Lower leg skin (tissue), 4 donors: ENCODE measurements at regions not wholly inside any gene's neighbourhood (a gene's known extent, or its start where the extent isn't known, plus 50 kb on each side); places are given as distances from the start of the nearest gene placed in this dataset.

Experiments
- DNase-seq, 2 donors: peaks; one replicate each; pipeline ENCODE4 v3.0.0-alpha.2; 2019; ENCODE audit warnings: low spot score in 2 of 2
- H3K4me3 ChIP-seq: fragments of 200-600 bp; sonication (generic); 2 replicates; pipeline ENCODE4 v1.5.1; 2017; ENCODE audit warnings: mild to moderate bottlenecking, low read depth; ENCODE audit not compliant: poor library complexity, severe bottlenecking
- POLR2A ChIP-seq, 2 donors: fragments of 450-650 bp; IDR thresholded peaks; one replicate each; pipeline ENCODE4 v1.6.1; 2016 to 2017; ENCODE audit warnings: antibody characterized with exemption in 2 of 2, mild to moderate bottlenecking in 1 of 2, moderate library complexity in 1 of 2
- WGBS, 2 donors: methylation state at CpG; one replicate each; pipeline ENCODE4 v1.1.5; 2018; 5-methylcytosine and 5-hydroxymethylcytosine counted together
- intact Hi-C: fragments of 100-400 bp; cut with DNase I; formaldehyde crosslinking; loops from one replicate; pipeline ENCODE4 v1.15.0; 2023; ENCODE audit warnings: low total_unique reads
- TF ChIP-seq, protein P1 (sequence below), 3 donors: fragments of 450-650 bp; IDR thresholded peaks; one replicate each; pipeline ENCODE4 v1.5.1; 2016; ENCODE audit warnings: antibody characterized with exemption in 3 of 3, mild to moderate bottlenecking in 3 of 3, moderate library complexity in 2 of 3

DNA sequence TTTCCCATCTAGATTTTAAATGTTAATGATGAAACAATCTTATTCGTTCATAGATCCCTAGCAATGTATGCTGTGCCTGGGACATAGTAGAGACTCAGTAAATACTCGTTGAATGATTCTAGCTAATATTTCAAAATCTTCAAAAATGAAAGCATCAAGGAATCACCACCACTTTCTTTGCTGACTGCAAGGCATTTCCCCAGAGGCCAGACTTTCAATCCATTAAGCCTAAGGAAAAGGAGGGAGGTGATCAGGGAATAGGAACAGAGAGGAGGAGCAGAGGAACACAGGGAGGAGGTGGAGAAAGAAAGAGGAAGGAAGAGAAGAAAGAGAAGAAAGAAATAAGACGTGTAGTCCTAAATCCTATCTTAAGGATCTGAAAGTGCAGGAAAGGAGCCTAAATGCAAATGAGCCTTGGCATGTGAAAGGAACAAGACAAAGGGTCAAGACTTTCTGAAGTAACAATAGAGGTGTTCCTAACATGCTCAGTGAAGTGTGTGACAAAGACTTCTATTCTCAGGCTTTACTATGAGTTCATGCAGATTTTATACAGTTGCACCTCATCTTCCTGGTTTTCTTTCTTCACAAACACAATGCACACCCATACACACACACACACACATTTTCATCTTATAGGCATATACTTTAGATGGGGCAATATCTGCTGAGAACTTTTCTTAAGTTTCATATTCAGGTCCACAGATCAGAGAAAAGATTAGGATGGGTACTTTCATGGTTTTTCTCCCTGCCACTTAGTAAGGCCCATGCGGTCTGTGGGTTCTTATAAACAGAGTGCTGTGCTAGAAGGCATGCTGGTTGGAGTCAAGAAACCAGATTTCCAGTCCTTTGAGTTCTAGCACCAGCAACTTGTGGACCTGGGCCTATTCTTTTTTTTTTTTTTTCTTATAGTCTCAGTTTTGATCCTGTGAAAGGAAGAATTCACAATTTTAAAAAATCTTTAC lies 512.2 kb upstream of the TNC start:
- no peak overlapping the region for H3K4me3 ChIP-seq
- intact Hi-C loops = no loop called here
- 76 to 78% methylated on average over 4 of the region's 4 CpGs for WGBS, 2 donors
- no peak for TF ChIP-seq POLR2A (IDR thresholded peaks at IDR 0.05)
- TF ChIP-seq, protein P1, sequence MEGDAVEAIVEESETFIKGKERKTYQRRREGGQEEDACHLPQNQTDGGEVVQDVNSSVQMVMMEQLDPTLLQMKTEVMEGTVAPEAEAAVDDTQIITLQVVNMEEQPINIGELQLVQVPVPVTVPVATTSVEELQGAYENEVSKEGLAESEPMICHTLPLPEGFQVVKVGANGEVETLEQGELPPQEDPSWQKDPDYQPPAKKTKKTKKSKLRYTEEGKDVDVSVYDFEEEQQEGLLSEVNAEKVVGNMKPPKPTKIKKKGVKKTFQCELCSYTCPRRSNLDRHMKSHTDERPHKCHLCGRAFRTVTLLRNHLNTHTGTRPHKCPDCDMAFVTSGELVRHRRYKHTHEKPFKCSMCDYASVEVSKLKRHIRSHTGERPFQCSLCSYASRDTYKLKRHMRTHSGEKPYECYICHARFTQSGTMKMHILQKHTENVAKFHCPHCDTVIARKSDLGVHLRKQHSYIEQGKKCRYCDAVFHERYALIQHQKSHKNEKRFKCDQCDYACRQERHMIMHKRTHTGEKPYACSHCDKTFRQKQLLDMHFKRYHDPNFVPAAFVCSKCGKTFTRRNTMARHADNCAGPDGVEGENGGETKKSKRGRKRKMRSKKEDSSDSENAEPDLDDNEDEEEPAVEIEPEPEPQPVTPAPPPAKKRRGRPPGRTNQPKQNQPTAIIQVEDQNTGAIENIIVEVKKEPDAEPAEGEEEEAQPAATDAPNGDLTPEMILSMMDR (IDR thresholded peaks at IDR 0.05) = no peak
- DNase-seq = no peak

DNA sequence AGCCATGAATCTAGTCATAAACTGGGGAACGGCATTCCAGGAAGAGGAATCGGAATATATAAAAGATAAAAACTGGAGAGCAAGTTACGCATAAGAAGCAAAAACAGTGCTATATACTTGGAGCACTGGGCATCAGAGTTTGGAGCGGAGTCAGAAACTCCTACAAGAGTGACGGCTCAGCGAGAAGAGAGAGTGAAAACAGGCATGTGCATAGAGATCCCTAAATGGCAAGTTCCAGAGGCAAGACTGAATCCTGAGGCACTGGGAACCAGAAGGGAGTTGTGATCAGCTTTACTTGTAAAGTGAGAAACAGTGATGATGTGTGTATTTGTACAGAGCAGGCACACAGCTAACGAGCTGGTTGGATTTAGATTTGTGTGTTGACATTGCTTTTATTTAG lies 514.4 kb upstream of the TNC start:
- TF ChIP-seq, protein P1 (IDR thresholded peaks at IDR 0.05) = no peak
- TF ChIP-seq POLR2A (IDR thresholded peaks at IDR 0.05) = no peak
- 85 to 89% methylated on average over 7 of the region's 7 CpGs for WGBS, 2 donors
- intact Hi-C loops = no loop called here
- H3K4me3 ChIP-seq = no peak overlapping the region
- DNase-seq = no peak

DNA sequence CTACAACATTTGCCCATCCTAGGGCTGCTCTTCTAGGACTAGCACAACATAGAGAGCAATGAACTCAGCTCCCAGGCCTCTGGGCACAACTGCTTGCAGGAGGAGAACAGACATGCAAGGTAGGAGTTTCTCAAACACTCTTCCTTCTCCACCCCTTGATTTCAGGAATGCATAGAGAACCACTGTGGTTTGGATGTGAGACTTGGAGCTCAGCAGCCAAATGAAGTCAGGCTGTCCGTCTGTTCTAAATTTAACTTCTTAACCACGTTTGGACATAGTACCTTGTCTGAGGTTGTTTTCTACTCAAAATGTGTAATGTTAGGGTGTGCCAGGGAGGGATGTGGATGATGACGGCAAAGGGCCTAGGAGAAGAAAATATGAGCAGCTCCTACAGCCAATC lies 515.1 kb upstream of the TNC start:
- TF ChIP-seq, protein P1 (IDR thresholded peaks at IDR 0.05) = no peak
- TF ChIP-seq POLR2A (IDR thresholded peaks at IDR 0.05) = no peak
- intact Hi-C loops = no loop called here
- no peak for DNase-seq
- no peak overlapping the region for H3K4me3 ChIP-seq
- WGBS, 2 donors = 49 to 56% methylated on average over 3 of the region's 3 CpGs

DNA sequence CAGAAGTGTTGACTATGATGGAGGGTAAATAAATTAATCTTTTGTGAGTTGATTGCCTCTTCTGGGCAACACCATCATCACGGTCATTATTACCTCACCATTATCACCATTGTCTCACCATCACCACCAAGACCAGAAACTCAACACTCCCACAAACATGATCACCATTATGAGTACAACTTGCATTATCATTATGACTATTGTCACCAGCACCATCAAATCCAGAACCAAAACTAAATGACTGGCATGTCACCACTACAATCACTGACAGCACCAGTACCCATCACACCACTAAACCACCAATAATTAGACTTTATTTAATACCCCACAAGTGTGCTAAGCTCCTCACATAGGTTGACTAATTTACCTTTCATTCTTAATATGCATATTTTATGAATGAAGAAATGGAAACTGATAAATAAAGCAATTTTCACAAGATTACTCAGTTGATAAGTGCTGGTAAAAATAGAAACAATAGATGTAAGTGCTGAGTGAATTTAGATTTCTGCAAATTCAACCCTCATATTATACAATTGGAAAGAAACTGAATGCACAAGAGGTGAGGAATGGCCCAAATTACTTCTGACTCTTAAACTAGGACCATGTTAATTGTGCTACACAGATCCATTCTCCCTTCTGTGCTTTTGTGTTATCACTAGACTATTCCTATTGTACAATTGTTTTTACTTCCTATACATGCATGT lies 517.8 kb upstream of the PAPPA start:
- no peak overlapping the region for H3K4me3 ChIP-seq
- intact Hi-C loops = no loop called here
- no peak for DNase-seq
- TF ChIP-seq, protein P1 (IDR thresholded peaks at IDR 0.05) = no peak
- no peak for TF ChIP-seq POLR2A (IDR thresholded peaks at IDR 0.05)
- WGBS, 2 donors = 77 to 92% methylated on average over 1 of the region's 1 CpG

DNA sequence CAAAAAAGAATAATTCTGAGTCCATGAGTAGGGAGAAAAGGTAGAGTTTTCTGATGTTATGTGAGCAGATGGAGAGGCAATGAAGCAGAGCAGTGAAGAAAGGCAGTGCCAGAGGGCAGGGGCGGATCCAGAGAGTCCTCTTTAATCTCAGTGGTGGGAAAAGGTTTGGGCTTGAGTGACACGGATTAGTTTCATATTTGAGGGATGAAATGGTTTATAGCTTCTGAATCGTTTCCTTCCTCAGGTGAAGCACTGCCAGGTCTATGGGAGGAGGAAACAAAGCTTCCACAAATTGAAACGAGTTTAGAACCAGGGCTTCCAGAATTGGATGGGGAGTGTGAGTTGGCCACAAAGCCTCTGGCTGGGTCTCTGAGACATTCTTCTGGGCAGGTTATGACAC lies 517.0 kb upstream of the PAPPA start:
- H3K4me3 ChIP-seq = no peak overlapping the region
- DNase-seq = no peak
- TF ChIP-seq POLR2A (IDR thresholded peaks at IDR 0.05) = no peak
- TF ChIP-seq, protein P1 (IDR thresholded peaks at IDR 0.05) = no peak
- WGBS, 2 donors = 32 to 42% methylated on average over 4 of the region's 4 CpGs
- intact Hi-C loops = no loop called here
